Suppressor macrophage treated with lipopolysaccharide for 4 hours (primary cell): ENCODE measurements at regions not wholly inside any gene's neighbourhood (a gene's known extent, or its start where the extent isn't known, plus 50 kb on each side); places are given as distances from the start of the nearest gene placed in this dataset.
"Not testable (repeated sequence)": the region's sequence is repeated elsewhere in the genome, so short reads cannot be mapped to it uniquely, and the experiment has no call there.

ENCODE experiments used
- DNase-seq: peaks from one replicate; pipeline ENCODE4 v3.0.0-alpha.2; 2020

DNA sequence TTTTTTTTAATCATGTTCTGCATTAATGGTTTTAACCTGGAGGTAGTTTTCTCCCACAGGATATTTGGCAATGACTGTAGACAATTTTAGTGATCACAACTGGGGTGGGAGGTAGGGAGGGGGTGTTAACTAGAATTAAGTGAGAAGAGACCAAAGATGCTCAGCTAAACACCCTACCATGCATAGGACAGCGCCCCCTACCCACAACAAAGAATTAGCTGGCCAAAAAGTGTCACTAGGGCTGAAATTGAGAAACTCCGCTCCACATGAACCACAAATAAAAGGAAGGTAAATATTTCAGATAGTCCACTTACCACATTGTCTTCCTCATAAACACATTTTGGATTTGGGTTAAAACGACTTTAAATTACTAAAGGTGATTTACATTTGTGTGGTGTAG is 942.6 kb downstream of the SUCLG1 start:
- no peak for DNase-seq

DNA sequence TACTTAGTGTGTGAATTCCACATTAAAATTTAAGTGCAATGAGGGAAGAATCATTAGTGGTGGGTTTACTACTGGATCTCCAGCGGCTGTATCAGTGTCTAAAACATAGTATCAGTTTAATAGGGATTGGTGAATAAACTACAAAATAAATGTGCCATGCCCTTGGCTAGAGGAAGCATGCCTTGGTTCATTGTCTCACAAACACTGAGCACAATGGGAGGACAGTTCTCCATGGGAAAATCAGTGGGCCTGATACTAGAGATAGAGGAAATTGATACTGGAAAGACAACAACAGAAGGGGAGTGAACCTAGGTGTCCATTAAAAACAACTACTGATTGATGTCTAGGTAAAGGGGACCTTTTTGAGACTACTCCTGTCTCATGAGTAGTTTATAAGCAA is 971.6 kb downstream of the SUCLG1 start:
- no peak for DNase-seq

DNA sequence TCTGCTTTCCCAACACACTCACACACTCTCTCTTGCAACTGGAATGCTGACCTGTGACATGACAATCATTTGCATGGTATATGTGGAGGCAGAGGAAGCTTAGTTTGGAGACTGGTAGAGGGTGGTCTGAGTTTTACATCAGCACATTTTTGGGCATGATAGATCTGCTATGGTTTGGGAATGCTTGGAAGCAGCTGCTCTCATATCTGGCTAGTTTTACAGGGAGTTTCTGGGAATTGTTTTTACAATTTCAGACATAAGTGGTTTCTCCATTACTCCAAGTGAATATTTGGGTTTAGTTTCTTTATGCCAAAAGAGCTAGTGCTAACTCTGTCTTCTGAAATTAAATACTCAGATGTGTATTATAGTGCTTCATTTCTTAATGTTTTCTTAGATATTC is 977.6 kb downstream of the SUCLG1 start:
- no peak for DNase-seq

DNA sequence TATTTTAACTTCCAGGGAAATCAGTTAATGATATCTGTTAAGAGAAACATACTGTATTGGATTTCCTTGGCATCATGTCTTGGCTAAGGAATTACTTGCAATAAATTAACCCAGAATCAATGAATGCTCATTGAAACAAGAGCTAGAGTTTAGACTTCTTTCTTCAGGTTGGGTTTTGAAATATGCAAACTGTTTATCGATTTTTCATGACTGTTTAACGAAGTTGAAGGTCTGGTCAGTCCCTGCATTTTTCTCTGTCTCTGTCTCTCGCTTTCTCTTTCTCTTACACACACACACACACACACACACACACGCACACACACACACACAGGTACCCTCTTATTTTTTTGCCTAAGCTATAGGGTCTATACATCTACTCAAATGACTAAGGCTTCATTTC is 981.0 kb downstream of the SUCLG1 start:
- no peak for DNase-seq

DNA sequence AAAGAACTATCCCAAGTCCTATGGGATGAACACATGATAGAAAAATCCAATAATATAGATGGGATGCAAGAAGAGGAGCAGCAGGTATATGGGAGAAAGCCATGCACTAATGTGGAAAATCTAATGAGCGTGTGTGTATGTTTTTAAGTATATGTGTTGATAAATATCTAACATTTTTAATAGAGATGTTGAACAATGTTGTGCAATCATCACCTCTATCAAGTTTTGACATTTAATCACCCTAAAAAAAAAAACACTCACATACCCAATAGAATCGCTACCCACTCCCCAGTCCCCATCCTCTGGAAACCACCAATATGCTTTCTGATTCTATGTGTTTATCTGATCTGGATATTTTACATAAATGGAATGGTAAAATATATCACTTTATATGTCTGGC is 983.7 kb downstream of the SUCLG1 start:
- no peak for DNase-seq

DNA sequence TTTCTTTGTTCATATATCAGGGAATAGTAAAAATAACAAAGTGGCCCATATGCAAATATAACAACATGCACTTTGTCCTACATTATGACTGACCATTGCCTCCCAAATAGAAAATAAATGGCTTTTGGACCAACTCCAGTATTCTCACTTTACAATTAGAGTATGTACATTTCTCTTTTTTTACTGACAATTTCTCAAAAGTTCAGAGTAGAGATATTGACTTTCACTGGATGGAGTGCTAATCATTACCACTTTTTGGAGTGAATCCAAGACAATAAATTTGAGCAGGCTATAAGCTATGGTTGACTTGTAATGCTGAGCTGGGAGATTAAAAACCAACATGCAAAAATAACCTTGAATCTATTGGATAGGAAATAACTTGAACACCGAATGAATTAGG is 987.4 kb downstream of the SUCLG1 start:
- no peak for DNase-seq

DNA sequence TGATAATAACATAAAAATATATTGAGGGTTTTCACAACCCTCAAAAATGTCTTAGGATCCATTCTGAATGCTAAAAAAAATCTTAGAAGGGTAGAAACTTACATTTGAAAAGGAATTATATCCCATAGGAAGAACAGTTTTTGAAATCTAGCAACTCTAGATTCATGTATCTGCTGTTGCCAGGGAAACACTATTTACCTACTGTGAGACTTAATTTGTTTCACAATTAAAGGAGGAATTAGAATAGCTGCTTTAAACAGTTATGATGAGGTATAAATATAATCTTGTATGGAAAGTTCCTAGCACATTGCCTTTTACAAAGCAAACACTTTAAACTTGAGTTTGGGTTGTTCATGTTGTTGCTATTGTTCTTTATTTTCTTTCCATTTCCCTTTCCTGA is 988.2 kb downstream of the SUCLG1 start:
- no peak for DNase-seq

DNA sequence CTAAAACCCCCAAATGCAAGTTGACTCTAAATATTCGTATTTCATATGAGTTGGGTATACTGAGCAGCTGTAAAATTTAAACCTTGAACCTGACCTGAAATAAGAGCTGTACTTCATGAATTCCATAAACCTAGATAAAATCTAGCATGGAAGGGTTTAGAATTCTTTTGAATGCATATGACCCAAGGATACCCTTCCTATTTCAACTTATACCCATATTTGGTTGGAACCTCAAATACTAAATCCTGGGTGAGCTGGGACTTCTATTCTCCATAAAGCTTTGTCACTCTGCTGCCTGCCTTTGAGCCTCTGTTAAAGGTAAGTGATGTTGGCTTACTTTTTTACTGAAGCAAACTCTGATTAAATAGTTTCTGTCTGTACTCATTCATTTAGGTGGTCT is 994.6 kb downstream of the SUCLG1 start:
- no peak for DNase-seq

DNA sequence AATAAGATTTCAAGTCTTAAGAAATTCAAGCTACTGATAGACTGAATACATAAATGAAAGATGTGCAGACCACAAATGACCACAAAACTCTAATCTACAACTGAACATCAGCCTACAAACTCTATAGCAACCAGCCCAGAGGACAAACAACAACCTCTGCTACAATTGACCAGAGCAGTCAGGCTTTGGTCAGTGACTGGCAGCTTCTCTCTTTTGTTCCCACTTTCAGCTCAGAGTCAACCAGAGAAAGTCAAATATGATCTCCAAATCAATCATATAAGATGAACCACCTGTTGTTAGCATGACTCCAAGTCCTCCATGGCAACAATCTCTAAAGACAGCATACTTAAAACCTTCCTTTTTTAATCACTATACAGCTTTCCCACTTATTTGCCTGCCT is 996.2 kb downstream of the SUCLG1 start:
- DNase-seq = no peak

DNA sequence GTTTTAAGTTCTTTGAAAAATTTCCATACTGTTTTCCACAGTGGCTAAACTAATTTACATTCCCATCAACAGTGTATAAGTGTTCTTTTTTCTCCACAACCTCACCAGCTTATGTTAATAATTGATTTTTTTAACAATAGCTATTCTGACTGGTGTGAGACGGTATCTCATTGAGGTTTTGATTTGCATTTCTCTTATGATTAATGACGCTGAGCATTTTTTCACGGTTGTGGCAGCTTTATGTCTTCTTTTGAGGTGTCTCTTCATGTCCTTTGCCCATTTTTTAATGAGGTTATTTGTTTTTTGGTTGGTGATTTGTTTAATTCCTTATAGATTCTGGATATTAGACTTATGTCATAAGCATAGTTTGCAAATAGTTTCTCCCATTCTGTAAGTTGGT is 997.9 kb downstream of the SUCLG1 start:
- DNase-seq = no peak

DNA sequence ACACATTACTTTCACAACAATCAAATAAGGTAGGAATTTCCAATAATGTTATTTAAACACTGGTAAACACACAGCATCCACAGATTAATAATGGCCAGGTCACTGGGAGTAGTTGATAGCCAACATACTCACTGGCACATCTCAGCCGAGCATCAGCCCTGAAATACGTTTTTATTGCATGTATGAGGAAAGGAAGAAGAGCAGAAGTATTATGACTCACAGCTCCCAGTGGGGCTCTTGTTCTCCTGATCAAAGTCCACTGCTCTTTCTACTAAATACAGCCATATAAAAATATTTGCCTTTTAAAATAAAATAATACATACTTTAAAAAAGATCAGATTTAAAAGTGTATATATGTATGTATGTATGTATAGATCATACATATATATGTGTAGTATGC is 999.6 kb downstream of the SUCLG1 start:
- no peak for DNase-seq

DNA sequence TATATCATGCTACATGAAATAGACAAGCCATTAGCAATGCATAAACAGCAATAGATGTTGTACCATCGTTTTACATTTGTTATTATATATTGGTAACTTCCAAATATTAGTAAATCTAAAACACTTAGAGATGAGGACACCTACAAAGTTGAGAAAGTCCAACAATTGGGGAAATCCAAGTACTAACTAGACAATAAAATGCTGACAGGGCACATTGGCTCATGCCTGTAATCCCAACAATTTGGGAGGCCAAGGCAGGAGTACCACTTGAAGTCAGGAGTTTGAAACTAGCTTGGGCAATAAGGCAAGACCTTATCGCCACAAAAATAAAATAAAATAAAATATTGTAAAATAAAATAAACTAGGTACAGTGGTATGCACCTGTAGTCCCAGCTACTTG is 1023.1 kb downstream of the SUCLG1 start:
- DNase-seq = no peak

DNA sequence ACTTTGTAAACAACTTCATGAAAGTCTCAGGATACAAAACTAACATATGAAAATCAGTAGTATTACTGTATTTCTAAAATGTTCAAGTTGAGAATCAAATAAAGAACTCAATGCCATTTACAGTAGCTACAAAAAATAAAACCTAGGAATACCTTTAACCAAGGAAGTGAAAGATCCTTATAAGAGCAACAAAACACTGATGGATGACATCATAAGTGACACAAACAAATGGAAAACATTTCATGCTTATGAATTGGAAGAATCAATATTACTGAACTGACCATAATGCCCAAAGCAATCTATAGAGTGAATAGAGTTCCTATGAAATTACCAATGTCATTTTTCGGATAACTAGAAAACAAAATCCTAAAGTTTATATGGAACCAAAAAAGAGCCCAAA is 1038.1 kb downstream of the SUCLG1 start:
- no peak for DNase-seq

DNA sequence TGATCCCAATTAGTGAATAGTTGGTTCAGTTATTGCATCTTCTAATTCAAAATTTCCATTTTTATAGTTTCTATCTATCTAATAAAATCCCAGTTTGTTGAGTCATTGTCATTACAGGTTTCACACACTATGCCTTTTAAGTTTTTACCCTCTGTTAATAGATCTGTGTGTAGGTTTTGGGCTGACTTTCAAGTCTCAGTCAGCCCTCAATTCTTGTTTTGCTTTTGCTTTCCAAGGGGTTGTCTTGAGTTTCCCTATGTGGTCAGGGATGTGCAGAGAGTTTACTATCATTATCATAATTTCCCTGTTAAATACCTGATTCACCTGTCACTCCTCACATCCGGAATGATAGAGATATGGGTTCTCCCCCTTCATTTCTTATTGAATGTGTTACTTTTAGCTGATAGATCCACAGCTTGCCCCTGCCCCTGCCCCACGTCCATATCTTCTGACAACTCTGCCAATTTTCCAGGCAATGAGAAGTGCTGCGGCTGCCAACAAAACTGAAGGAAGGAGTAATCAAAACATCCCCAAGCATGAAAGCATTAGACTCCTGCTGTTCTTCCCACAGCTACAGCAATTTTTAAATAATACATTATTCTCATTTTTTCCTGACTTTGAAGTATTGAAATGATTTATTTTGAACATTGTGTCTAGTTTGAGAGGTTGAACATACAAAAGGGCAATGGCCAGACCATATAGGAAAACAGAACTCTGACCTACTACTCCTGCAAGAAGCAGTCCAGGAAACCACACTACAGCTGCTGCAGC is 1064.8 kb downstream of the SUCLG1 start:
- DNase-seq = no peak

DNA sequence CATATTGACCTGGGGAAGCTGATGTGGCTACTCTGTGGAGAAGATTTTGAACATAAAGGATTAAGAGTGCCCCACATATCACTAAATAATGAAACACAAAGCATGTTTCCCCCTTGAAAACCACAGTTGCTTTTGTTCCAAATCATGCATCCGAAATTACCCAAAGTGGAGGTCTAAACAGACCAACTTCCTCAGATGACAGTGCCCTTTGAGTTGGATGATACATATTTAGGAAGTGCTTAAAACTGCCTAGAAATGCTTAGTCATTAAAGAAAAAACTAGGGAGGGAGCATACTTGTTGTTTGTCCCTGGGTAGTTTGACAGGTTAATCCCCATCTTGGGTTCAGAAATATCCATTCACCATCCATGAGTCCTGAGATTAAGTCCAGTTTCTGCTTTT is 1070.3 kb downstream of the SUCLG1 start:
- DNase-seq = no peak

DNA sequence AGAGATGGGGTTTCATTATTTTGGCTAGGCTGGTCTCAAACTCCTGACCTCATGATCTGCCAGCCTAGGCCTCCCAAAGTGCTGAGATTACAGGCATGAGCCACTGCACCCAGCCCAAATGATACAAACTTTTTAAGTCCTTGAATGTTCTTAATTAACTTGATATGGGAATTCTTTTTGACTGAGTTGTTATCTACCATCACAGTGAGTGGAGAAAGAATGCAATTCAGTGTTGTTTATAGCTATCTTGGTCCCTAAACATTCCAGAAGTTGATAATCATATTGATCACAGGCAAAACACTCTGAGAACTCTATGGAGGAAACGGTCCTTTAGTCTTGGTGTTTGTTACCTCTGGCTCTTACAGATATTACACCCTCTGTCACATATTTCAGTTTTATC is 1072.5 kb downstream of the SUCLG1 start:
- DNase-seq = no peak

DNA sequence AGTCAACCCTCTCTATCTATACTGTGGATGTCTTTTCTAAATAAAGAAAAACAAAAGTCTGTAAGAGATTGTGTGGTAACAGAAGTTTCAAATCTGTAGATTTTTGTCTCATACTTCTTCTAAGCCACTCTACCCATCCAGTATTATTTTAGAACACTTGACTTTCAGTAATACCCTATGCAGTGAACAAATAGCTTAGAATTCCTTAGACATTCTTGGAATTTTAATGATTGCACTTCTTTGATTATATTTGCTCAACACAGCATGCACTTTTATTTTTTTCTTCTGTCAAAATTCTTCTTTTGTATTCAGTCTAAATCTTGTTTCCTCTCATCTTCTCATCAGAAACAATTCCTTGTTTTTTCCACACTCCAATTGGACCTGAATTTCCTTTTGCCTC is 1080.2 kb downstream of the SUCLG1 start:
- DNase-seq = no peak

DNA sequence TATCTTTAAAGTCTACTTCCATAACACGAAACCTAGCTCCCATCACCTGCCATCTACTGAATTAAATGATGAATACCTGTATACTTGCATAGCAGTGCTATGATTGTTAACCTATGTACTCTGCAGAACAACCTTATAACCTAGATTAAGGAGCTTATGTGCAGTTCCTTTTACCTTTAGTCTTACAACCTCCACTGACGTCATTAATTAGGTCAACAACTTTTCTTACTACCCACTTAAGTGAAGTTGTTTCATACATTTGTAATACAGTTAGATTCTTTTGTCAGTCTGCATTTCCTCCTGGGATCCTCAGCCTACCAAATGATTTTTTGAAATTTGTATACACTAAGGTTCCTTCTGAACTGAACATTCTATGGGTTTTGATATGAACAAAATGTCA is 1082.3 kb downstream of the SUCLG1 start:
- no peak for DNase-seq

DNA sequence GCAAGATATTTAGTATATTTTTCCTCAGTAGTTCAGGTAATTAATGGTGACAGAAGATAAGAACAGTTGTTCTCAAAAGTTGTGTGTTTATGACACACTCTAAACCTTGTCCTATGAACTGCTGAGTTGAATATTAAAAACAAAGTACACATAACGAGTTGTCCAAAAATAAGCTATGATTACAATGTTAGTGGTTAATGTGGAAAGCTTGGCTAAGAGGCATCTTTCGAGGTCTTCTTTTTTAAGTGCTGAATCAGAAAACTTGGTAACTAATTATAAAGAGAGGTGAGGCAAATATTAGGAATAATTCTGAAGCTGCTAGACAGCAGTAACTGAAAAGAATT is 1088.7 kb downstream of the SUCLG1 start:
- no peak for DNase-seq

DNA sequence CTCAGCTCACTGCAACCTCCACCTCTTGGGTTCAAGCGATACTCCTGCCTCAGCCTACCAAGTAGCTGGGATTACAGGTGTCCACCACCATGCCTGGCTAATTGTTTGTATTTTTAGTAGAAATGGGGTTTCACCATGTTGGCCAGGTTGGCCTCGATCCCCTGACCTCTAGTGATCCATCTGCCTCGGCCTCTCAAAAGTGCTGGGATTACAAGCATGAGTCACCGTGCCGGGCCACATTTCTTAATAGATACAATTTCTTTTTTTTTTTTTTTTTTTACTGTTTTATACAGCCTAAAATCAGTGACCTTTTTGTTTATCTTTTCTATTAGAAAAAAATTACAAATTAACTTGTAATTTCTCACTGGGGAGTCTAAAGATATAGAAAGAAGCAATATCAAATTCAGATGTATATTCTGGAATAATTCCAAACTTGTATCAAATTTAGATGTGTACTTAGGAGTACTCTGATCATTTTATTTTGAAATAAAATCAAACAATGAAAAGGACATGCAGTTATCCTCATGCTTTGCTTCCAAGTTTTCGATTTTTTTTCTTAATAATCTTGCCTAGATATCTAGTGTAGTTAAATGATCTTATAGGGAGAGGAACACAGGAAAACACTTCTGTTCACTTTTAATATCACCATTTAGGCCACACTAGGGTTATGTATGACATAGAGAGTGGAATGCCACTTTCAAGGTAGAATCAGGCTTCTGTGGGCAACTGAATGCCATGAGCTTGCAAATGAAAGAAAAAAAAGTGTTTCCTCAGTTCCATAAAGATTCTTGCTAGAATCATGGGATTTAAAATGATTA is 1089.3 kb downstream of the SUCLG1 start:
- DNase-seq = no peak

DNA sequence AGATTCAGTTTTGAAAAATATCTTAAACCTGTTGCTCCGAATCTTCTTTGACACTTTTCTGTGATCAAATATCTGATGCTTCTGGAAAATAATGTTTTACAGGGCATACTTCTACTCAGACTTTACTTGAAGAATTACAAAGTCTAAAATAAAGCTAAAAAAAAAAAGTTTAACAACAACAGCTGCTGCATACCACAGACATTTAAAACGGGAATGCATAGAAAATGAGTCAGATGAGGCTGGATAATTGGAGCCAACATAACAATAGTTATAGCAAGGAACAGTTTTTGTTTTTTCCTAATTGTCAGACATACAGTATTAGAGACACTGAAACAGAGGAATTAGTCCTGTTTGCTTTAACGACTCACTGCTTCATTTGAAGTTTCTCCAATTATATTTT is 1090.2 kb downstream of the SUCLG1 start:
- DNase-seq = no peak

DNA sequence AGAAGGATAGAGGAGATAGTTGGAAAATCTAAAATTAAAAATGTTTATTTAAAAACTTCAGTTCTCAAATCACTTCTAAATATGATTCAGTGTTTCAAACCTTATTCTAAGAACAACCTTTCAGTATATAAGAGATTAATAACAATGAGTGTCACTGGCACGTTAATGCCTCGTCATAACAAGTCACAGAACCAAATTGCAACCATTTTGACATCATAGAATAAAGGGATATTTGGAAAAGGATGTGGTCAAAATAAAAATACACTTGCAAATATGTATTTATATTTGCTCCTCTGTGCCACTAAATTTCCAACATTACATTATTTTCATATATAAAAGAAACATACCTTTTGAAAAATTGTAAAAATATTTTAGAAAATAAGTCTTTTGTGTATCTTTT is 1090.6 kb downstream of the SUCLG1 start:
- no peak for DNase-seq

DNA sequence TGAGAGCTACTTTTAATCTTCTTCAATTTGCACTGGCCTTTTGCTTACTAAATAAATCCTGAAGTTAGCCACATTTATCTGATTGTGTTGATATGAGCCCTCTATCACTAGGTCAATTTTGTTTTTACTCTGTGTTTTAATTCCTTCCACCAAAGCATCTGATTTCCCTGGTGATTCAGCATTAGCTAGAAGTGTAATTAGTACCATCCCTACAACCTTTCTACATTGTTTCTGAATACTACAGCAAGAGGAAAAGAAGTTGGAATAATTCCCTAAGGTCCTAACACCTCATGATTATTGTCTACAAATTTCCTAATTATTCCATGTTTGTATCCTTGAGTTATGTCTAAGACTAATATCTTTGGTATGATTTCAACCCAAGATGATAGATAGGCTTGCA is 1093.6 kb downstream of the SUCLG1 start:
- no peak for DNase-seq

DNA sequence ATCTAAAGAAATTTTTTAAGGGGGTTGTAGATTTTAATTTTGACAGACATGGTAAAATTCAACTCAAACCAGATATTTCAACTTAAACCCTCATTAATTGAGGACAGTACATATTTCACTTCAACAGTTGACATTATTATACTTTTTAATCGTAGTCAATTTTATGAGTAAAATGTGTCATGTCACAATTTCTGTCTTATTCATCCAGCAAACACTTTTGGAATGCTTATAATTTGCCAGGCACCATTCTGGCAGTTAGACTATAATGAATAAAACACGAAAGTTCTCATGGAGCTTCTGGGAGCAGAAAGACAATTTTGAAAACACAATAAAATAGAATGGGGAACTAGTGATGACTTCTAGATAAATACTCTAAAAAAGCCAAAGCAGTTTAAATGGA is 1094.8 kb downstream of the SUCLG1 start:
- no peak for DNase-seq

DNA sequence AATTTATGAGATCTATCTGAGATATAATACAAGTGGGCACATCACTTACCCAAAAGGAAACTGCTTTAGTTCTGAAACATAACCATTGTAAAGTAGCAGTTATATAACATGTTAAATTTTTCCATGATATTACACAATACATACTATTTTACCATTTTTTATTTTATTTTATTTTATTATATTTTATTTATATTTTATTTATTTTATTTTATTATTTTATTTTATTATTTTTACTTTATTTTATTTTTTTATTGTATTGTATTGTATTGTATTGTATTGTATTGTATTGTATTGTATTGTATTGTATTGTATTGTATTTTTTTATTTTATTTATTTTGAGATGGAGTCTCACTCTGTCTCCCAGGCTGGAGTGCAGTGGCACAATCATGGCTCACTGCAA is 1095.9 kb downstream of the SUCLG1 start:
- not testable (repeated sequence) for DNase-seq
